Pancreas (tissue), 10 donors: ENCODE measurements at regions not wholly inside any gene's neighbourhood (a gene's known extent, or its start where the extent isn't known, plus 50 kb on each side); places are given as distances from the start of the nearest gene placed in this dataset.

ENCODE experiments used
- ATAC-seq, 4 donors: fragments of 200-7000 bp; cut with Tn5 transposase; one replicate each; pipeline versions ENCODE4 v1.8.0 to v1.9.1; 2020; ENCODE audit warnings: mild to moderate bottlenecking in 4 of 4, moderate library complexity in 4 of 4
- DNase-seq, 6 donors: peaks; one replicate each; pipeline ENCODE4 v3.0.0-alpha.2; 2020
- FAIRE-seq: peaks from 2 replicates; lab custom pipeline; 2012; peaks lifted over from hg19 to GRCh38; lab: Jason Lieb, UNC
- H3K27ac ChIP-seq, 4 donors: fragments of 200-600 bp; sonication (generic); 1 replicate in 3 of 4; 2 replicates in 1 of 4; pipeline versions ENCODE4 v1.5.0 to v1.8.0; 2020
- H3K27me3 ChIP-seq, 4 donors: fragments of 200-600 bp; one replicate each; pipeline ENCODE4 v1.8.0; 2021
- H3K36me3 ChIP-seq, 3 donors: fragments of 200-600 bp; sonication (generic) in 1 of 3; one replicate each; pipeline versions ENCODE4 v1.5.0 to v1.8.0; 2020 to 2021
- H3K4me1 ChIP-seq, 3 donors: fragments of 200-600 bp; one replicate each; pipeline ENCODE4 v1.8.0; 2021
- H3K4me3 ChIP-seq, 4 donors: fragments of 200-600 bp; sonication (generic) in 2 of 4; one replicate each; pipeline versions ENCODE4 v1.5.0 to v1.8.0; 2020 to 2021
- H3K9me3 ChIP-seq, 4 donors: fragments of 200-600 bp; one replicate each; pipeline ENCODE4 v1.8.0; 2021
- WGBS, 2 donors: extraction: QIAGEN DNeasy Blood & Tissue Kit; methylation state at CpG; one replicate each; pipeline ENCODE4 v1.1.7; 2013; 5-methylcytosine and 5-hydroxymethylcytosine counted together
- intact Hi-C, 3 donors: fragments of 100-400 bp; cut with DNase I; formaldehyde crosslinking; loops; one replicate each; pipeline versions ENCODE4 v1.11.1 to v1.14.2; 2022
- TF ChIP-seq, protein P1 (sequence below), 4 donors: fragments of 200-600 bp; sonication (generic) in 3 of 4; IDR thresholded peaks; one replicate each; pipeline versions ENCODE4 v1.5.0 to v1.8.0; 2021; ENCODE audit warnings: antibody characterized with exemption in 4 of 4
- donor health status: healthy with polysubstance abuse.
- donor health status: DM: no; HTN: no; CAD: no; lungs with moderate emphysema.
- donor health status: DM: no; HTN: no; CAD: no.
- donor health status: control.
- donor health status: control.
- donor health status: Bipolar disorder and iron deficiency.
- donor health status: DM: yes; HTN: yes; CAD: no.
- donor health status: DM: no; HTN: no; CAD: no.
- donor health status: DM: no; HTN: no; CAD: no.
- donor health status: DM: yes; HTN: yes; CAD: no.

DNA sequence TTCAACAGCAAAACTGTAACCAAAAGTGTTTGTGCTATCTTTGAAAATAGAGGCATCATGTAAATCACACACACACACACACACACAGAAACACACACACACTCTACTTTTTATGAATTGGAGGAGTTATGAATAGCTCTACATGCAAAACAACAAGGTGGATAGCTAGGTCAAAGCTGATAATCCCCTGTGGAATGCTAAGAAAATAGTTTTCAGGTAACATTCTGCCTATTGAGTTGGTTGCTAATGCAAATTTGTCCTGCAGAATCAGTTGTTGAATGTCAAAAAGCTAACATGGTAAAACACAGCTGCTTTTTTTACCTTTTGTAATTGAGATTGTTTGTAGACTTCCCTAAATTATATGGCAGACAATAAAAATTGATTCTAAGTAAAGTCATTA lies 1658.4 kb upstream of the RAG2 start:
- H3K36me3 ChIP-seq, result no peaks in the 10 kb centered on the region
- ATAC-seq (no peak), DNase-seq (no peak), FAIRE-seq (no peak)
- TF ChIP-seq, protein P1, sequence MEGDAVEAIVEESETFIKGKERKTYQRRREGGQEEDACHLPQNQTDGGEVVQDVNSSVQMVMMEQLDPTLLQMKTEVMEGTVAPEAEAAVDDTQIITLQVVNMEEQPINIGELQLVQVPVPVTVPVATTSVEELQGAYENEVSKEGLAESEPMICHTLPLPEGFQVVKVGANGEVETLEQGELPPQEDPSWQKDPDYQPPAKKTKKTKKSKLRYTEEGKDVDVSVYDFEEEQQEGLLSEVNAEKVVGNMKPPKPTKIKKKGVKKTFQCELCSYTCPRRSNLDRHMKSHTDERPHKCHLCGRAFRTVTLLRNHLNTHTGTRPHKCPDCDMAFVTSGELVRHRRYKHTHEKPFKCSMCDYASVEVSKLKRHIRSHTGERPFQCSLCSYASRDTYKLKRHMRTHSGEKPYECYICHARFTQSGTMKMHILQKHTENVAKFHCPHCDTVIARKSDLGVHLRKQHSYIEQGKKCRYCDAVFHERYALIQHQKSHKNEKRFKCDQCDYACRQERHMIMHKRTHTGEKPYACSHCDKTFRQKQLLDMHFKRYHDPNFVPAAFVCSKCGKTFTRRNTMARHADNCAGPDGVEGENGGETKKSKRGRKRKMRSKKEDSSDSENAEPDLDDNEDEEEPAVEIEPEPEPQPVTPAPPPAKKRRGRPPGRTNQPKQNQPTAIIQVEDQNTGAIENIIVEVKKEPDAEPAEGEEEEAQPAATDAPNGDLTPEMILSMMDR (IDR thresholded peaks at IDR 0.05), result no peak
- H3K27me3 ChIP-seq, result no peaks in the 10 kb centered on the region
- no peaks in the 10 kb centered on the region for H3K9me3 ChIP-seq
- H3K4me1 ChIP-seq, result no peaks in the 10 kb centered on the region
- intact Hi-C loops, result no loop called here
- H3K4me3 ChIP-seq, result no peak overlapping the region
- H3K27ac ChIP-seq, result no peak overlapping the region

DNA sequence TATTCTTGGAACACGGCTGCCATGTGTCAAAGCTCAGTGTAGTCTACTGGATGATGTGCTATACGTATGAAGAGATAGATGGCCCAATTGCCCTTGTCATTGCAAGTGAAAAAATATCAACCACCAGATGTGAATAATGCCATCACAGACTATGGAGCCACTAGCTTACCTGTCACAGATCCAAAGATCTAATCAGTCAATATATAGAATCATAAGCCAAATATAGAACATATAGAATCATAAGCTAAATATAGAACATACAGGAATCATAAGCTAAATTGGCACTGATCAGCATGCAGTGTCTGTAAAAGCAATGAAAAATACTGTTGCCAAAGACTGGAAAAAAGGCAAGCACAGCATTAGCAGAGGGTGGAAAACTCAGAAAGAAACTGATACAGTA lies 1656.9 kb upstream of the RAG2 start:
- TF ChIP-seq, protein P1 (IDR thresholded peaks at IDR 0.05), result no peak
- Histone ChIP-seq H3K27ac (no peak overlapping the region), H3K36me3 (no peaks in the 10 kb centered on the region), H3K9me3 (no peaks in the 10 kb centered on the region), H3K4me1 (no peaks in the 10 kb centered on the region), H3K4me3 (no peak overlapping the region), H3K27me3 (no peaks in the 10 kb centered on the region)
- intact Hi-C loops, result no loop called here
- no peak for DNase-seq
- WGBS, 2 donors, result 57 to 87% methylated on average over 2 of the region's 2 CpGs
- FAIRE-seq, result no peak
- no peak for ATAC-seq

DNA sequence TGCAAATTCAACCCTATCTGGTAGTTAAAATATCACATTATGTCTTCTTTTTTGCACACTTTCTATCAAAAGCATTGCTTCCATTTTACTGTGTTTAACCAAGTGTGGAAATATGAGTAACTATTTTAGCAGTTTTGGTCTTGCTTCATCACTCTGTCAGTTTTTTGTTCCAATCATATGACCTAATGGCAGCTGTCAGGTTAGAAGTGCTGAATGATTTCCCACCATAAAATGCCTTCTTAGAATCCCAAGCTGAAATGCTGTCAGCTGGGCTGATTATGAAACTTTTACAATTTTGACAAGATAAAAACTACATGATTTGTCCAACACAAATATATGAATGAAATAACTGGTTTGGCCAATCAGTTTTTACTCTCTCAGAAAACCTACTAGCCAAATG lies 1654.6 kb upstream of the RAG2 start:
- TF ChIP-seq, protein P1 (IDR thresholded peaks at IDR 0.05), result no peak
- H3K4me3 ChIP-seq, result no peak overlapping the region
- no peak overlapping the region for H3K27ac ChIP-seq
- no peaks in the 10 kb centered on the region for H3K36me3 ChIP-seq
- DNase-seq, result no peak
- ATAC-seq, result no peak
- no peak for FAIRE-seq
- H3K4me1 ChIP-seq, result no peaks in the 10 kb centered on the region
- H3K27me3 ChIP-seq, result no peaks in the 10 kb centered on the region
- no peaks in the 10 kb centered on the region for H3K9me3 ChIP-seq
- intact Hi-C loops, result no loop called here

DNA sequence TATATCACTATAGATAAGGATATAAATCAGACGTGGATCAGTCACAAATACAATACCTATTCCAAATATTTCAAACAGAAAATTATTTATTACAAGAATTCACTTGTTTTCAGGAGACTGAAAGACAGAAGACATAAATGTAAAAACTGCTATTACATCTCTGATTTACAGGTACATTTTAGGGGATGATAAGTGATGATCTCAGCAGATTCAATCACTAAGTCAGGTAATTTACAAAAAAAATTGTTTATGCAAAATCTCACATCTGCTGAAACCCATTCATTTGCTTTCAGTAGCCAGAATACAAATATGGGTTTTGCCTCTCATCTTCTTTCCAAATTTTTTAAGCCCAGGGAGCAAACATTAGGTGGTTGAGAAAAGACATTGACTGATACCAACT lies 1648.4 kb upstream of the RAG2 start:
- Histone ChIP-seq H3K27ac (no peak overlapping the region), H3K9me3 (no peaks in the 10 kb centered on the region), H3K4me3 (no peak overlapping the region), H3K4me1 (no peaks in the 10 kb centered on the region), H3K27me3 (no peaks in the 10 kb centered on the region), H3K36me3 (no peaks in the 10 kb centered on the region)
- ATAC-seq (no peak), FAIRE-seq (no peak), DNase-seq (no peak)
- intact Hi-C loops, result no loop called here
- TF ChIP-seq, protein P1 (IDR thresholded peaks at IDR 0.05), result no peak
- 30 to 41% methylated on average over 1 of the region's 1 CpG for WGBS, 2 donors

DNA sequence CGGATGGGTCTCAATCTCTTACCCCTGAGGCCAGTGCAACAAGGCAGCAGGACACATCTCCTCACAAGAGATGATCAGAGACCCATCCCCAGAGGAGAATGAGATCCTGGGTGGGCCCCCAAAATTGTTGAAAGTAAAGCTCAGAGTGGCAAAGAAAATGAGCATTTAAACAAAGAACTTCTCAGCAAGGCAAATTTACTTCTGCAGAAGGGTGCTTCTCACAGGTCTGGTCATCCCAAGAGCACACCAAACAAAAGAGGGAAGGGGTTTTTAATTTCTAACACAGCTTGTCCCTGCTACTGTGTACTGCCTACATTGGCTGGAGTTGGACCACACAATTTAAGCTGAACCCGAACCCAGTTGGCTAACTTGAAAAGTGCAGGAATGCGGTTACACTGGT lies 1628.6 kb upstream of the RAG2 start:
- intact Hi-C loops, result no loop called here
- 89 to 91% methylated on average over 3 of the region's 3 CpGs for WGBS, 2 donors
- no peak for ATAC-seq

More for the DNA sequence above, 1628.6 kb upstream of the RAG2 start:
- H3K27me3 ChIP-seq, result no peaks in the 10 kb centered on the region
- H3K4me3 ChIP-seq, result no peak overlapping the region
- no peaks in the 10 kb centered on the region for H3K4me1 ChIP-seq
- DNase-seq (no peak), FAIRE-seq (no peak)
- no peaks in the 10 kb centered on the region for H3K36me3 ChIP-seq
- no peaks in the 10 kb centered on the region for H3K9me3 ChIP-seq
- TF ChIP-seq, protein P1 (IDR thresholded peaks at IDR 0.05), result no peak
- no peak overlapping the region for H3K27ac ChIP-seq
